AG04450 (cell line): ENCODE measurements at regions not wholly inside any gene's neighbourhood (a gene's known extent, or its start where the extent isn't known, plus 50 kb on each side); places are given as distances from the start of the nearest gene placed in this dataset.

Source experiments
- CTCF ChIA-PET: fragments of 300-600, 350-600 bp; formaldehyde crosslinking; extraction: SDS; loops from one replicate; lab custom pipeline; 2022; ENCODE audit warnings: antibody characterized with exemption, inconsistent platforms; lab: Charles Lee
- POLR2A ChIA-PET: fragments of 350-600 bp; formaldehyde crosslinking; extraction: SDS; loops from one replicate; lab custom pipeline; 2021; ENCODE audit warnings: antibody characterized with exemption, inconsistent platforms; lab: Yijun Ruan, JAX
- DNase-seq: peaks from one replicate; pipeline ENCODE4 v3.0.0-alpha.2; 2011; ENCODE audit warnings: low read depth, low spot score
- H3K27ac ChIP-seq: one replicate; pipeline ENCODE4 v1.5.1; 2012; ENCODE audit warnings: low read depth, low read length, control low read depth
- H3K27me3 ChIP-seq: one replicate; pipeline ENCODE4 v1.6.0; 2012; ENCODE audit warnings: low read length; ENCODE audit not compliant: control insufficient read depth, insufficient read depth
- H3K4me3 ChIP-seq: 2 replicates; pipeline ENCODE4 v1.5.1; 2011; ENCODE audit warnings: mild to moderate bottlenecking, low read depth, low read length, control low read depth
- H3K9me3 ChIP-seq: 2 replicates; pipeline ENCODE4 v1.5.1; 2012; ENCODE audit warnings: low read length; ENCODE audit not compliant: control insufficient read depth, insufficient read depth
- TF ChIP-seq, protein P1 (sequence below): IDR thresholded peaks from 2 replicates; pipeline ENCODE4 v1.5.1; 2011; ENCODE audit warnings: low read depth, low read length, control low read depth, inconsistent platforms

DNA sequence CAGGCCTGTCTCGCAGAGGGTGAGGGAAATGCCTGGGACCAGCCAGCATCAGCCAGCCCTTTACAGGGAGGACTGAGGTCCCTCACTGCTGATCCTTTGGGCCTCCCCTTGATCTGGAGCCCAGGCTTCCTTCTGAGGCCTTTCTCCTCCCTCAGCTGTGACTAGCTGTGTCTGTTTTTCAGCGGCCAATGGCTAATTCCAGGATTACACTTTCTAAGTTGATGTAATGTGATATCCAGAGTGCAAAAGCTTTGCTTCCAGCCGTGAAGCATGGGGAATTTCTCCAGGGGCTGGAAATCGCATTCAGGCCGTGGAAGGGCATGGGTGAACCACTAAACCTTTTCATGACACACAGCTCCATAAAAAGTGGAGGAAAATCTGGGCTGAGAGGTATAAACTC lies 157.6 kb downstream of the SHQ1 start:
- TF ChIP-seq, protein P1, sequence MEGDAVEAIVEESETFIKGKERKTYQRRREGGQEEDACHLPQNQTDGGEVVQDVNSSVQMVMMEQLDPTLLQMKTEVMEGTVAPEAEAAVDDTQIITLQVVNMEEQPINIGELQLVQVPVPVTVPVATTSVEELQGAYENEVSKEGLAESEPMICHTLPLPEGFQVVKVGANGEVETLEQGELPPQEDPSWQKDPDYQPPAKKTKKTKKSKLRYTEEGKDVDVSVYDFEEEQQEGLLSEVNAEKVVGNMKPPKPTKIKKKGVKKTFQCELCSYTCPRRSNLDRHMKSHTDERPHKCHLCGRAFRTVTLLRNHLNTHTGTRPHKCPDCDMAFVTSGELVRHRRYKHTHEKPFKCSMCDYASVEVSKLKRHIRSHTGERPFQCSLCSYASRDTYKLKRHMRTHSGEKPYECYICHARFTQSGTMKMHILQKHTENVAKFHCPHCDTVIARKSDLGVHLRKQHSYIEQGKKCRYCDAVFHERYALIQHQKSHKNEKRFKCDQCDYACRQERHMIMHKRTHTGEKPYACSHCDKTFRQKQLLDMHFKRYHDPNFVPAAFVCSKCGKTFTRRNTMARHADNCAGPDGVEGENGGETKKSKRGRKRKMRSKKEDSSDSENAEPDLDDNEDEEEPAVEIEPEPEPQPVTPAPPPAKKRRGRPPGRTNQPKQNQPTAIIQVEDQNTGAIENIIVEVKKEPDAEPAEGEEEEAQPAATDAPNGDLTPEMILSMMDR: no peak
- H3K27me3 ChIP-seq: peaks cover 3% of the 10 kb centered on the region
- no peak for DNase-seq
- POLR2A ChIA-PET: no interaction called here
- H3K27ac ChIP-seq: no peak overlapping the region
- CTCF ChIA-PET: no interaction called here
- no peaks in the 10 kb centered on the region for H3K9me3 ChIP-seq
- H3K4me3 ChIP-seq: no peak overlapping the region

DNA sequence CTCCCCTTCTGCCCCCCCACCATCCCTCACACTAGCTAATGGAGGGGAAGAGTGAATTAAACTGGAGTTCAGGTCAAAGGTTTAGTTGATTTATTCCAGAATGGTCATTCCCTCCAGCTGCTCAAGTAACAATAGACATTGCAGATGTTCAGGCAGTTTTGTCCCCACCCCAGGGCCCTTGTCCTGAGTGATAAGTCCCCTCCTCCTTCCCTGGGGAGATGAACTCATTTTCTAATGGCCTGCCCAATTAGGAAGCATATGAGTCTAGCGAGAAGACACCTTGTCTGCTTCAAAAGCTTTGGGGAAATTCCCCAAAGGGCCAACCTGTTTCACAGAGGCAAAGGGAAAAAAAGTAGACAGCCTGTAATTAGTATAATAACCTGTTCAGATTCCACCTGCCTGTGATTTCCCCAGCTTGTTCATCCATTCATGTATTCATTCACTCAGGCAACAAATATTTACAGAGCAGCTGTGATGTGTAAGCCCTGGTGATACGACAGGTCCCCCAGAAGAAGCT lies 165.3 kb downstream of the SHQ1 start:
- POLR2A ChIA-PET: no interaction called here
- CTCF ChIA-PET: interaction anchor here (1.4 kb wide), 1 partner anchor 17 kb away, joined by 6 read pairs; no protein-coding TSS in a partner anchor

DNA sequence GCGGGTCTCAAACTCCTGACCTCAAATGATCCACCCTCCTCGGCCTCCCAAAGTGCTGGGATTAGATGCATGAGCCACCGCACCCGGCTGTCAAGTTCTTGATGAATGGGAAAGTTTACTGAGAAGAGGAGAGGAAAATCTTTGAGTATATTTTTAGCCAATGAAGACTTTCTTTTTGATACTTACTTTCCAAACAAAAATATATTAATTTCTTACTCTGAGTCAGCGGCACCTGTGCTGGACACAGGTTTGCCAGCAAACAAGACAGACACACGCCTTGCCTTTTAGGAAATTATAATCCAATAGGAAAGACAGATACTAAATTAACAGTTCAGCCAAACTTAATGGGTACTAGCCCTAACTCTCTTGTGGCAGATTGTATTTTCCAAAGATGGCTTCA lies 166.6 kb downstream of the SHQ1 start:
- H3K27me3 ChIP-seq: peaks cover 13% of the 10 kb centered on the region
- CTCF ChIA-PET: interaction anchor here (1.4 kb wide), 1 partner anchor 16 kb away, joined by 6 read pairs; no protein-coding TSS in a partner anchor

More for the DNA sequence above, 165.3 kb downstream of the SHQ1 start:
- no peak for DNase-seq
- Histone ChIP-seq H3K9me3 (no peaks in the 10 kb centered on the region), H3K27me3 (peaks cover 10% of the 10 kb centered on the region), H3K27ac (no peak overlapping the region), H3K4me3 (no peak overlapping the region)
- TF ChIP-seq, protein P1: no peak

DNA sequence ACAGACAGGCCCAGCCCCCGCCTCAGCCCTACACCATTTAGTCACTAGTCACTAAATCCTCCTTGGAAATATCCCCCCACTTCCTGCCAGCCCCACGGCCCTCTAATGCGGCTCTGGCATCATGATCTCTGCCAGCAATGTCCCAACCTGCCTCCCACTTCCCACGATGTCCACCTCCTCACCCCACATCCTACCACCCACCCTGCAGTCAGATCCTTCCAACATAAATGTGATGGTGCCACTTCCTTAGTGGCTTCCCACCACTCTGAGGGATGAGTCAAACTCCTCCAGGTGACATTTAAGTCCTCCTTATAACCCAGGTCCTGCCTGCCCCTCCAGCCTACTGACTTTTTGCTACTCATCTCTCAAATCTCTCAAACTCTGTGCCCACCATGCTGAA lies 167.5 kb downstream of the SHQ1 start:
- TF ChIP-seq, protein P1: no peak
- peaks cover 13% of the 10 kb centered on the region for H3K27me3 ChIP-seq
- CTCF ChIA-PET: no interaction called here
- no peaks in the 10 kb centered on the region for H3K9me3 ChIP-seq
- DNase-seq: no peak
- POLR2A ChIA-PET: no interaction called here
- H3K27ac ChIP-seq: no peak overlapping the region
- H3K4me3 ChIP-seq: no peak overlapping the region

More for the DNA sequence above, 166.6 kb downstream of the SHQ1 start:
- Histone ChIP-seq H3K9me3 (no peaks in the 10 kb centered on the region), H3K4me3 (no peak overlapping the region), H3K27ac (no peak overlapping the region)
- DNase-seq: no peak
- TF ChIP-seq, protein P1: no peak
- POLR2A ChIA-PET: no interaction called here

DNA sequence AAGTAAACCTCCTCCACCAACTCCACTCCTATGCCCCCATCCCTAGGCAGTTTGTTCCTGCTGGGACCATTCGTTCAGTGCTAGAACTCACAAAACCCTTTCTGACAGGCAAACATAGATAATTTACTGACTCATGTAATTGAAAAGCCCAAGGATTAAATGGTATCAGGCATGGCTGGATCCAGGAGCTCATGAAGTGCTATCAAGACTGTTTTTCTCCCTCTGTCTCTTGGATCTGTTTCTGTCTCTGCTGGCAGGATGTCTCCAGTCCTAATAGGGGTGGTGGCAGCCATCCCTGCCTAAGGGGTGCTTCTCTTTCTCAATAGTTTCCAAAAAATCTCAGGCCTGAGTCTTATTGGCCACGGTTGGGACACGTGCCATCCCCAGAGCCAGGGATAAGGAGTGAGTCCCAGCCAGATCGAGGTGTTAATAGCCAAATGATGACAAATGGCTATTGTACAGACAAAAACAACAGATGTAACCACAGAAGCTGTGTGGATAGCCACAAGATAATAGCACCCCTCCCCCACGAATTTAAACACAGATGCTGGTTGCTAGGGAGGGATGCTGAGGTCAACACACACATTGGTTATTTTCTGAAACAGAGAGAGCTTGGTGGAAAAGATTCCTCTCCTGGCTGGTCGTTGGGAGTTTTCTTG lies 168.6 kb downstream of the SHQ1 start:
- peaks cover 13% of the 10 kb centered on the region for H3K27me3 ChIP-seq
- H3K27ac ChIP-seq: no peak overlapping the region
- POLR2A ChIA-PET: no interaction called here
- no peak overlapping the region for H3K4me3 ChIP-seq
- no peaks in the 10 kb centered on the region for H3K9me3 ChIP-seq
- CTCF ChIA-PET: no interaction called here
- TF ChIP-seq, protein P1: no peak
- DNase-seq: no peak
